ENCODE measurements at regions not wholly inside any gene's neighbourhood (a gene's known extent, or its start where the extent isn't known, plus 50 kb on each side); places are given as distances from the start of the nearest gene placed in this dataset.

DNA sequence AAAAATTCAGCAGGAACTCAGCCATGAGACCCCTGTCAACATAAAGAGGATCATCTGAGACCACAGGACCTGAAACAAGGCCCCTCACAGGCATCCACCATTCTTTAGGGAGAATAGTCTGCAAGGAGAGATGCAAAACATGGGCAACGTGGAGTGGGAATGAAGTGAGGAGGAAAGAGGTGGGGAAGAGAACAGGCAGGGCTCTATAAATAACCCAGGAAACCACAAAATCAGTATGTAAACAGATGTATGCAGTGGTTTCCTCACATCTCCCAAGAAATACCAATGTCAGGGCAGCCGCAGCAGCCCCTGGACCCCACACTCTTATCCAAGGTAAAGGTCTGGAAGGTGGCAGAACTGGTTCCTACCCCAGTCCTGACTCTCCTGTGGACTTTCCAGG is 168.5 kb downstream of the EN1 start:
- TF ChIP-seq POLR2A (IDR thresholded peaks at IDR 0.05) = no peak
- TF ChIP-seq, protein P1, sequence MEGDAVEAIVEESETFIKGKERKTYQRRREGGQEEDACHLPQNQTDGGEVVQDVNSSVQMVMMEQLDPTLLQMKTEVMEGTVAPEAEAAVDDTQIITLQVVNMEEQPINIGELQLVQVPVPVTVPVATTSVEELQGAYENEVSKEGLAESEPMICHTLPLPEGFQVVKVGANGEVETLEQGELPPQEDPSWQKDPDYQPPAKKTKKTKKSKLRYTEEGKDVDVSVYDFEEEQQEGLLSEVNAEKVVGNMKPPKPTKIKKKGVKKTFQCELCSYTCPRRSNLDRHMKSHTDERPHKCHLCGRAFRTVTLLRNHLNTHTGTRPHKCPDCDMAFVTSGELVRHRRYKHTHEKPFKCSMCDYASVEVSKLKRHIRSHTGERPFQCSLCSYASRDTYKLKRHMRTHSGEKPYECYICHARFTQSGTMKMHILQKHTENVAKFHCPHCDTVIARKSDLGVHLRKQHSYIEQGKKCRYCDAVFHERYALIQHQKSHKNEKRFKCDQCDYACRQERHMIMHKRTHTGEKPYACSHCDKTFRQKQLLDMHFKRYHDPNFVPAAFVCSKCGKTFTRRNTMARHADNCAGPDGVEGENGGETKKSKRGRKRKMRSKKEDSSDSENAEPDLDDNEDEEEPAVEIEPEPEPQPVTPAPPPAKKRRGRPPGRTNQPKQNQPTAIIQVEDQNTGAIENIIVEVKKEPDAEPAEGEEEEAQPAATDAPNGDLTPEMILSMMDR (IDR thresholded peaks at IDR 0.05) = no peak

Measured in esophagus squamous epithelium (tissue), 4 donors.